NT2/D1 (cell line): ENCODE measurements at regions not wholly inside any gene's neighbourhood (a gene's known extent, or its start where the extent isn't known, plus 50 kb on each side); places are given as distances from the start of the nearest gene placed in this dataset.
"Not testable (repeated sequence)": the region's sequence is repeated elsewhere in the genome, so short reads cannot be mapped to it uniquely, and the experiment has no call there.

Experiments used
- DNase-seq: peaks from one replicate; pipeline ENCODE4 v3.0.0-alpha.2; 2011; ENCODE audit warnings: low read depth, low spot score
- H3K27me3 ChIP-seq: 2 replicates; pipeline ENCODE4 v1.6.0; 2011; ENCODE audit warnings: mild to moderate bottlenecking; ENCODE audit not compliant: insufficient read length, insufficient read depth
- H3K36me3 ChIP-seq: 2 replicates; pipeline ENCODE4 v1.6.1; 2011; ENCODE audit warnings: mild to moderate bottlenecking, low read length, mixed read lengths; ENCODE audit not compliant: insufficient read depth, insufficient read length
- H3K4me1 ChIP-seq: 2 replicates; pipeline ENCODE4 v1.5.1; 2011; ENCODE audit not compliant: insufficient read depth, insufficient read length
- H3K4me3 ChIP-seq: 2 replicates; pipeline ENCODE4 v1.5.1; 2011; ENCODE audit warnings: low read depth; ENCODE audit not compliant: insufficient read length
- H3K9ac ChIP-seq: 2 replicates; pipeline ENCODE4 v1.6.0; 2011; ENCODE audit warnings: low read depth; ENCODE audit not compliant: insufficient read length
- H3K9me3 ChIP-seq: 2 replicates; pipeline ENCODE4 v1.5.1; 2011; ENCODE audit warnings: mild to moderate bottlenecking, low read length; ENCODE audit not compliant: insufficient read depth

- not testable (repeated sequence) for DNase-seq, H3K4me1 ChIP-seq, H3K36me3 ChIP-seq, H3K4me3 ChIP-seq, H3K9me3 ChIP-seq, H3K9ac ChIP-seq
- peaks cover 16% of the 10 kb centered on the region for H3K27me3 ChIP-seq
Observed at GRCh38 chr9:43138909-43139308, 955.5 kb downstream of the SPATA31A6 start.

- not testable (repeated sequence) for H3K36me3 ChIP-seq, H3K9me3 ChIP-seq, DNase-seq, H3K4me1 ChIP-seq, H3K9ac ChIP-seq, H3K4me3 ChIP-seq
- peaks cover 16% of the 10 kb centered on the region for H3K27me3 ChIP-seq
Observed at GRCh38 chr9:43139349-43139748, 955.9 kb downstream of the SPATA31A6 start.

DNA sequence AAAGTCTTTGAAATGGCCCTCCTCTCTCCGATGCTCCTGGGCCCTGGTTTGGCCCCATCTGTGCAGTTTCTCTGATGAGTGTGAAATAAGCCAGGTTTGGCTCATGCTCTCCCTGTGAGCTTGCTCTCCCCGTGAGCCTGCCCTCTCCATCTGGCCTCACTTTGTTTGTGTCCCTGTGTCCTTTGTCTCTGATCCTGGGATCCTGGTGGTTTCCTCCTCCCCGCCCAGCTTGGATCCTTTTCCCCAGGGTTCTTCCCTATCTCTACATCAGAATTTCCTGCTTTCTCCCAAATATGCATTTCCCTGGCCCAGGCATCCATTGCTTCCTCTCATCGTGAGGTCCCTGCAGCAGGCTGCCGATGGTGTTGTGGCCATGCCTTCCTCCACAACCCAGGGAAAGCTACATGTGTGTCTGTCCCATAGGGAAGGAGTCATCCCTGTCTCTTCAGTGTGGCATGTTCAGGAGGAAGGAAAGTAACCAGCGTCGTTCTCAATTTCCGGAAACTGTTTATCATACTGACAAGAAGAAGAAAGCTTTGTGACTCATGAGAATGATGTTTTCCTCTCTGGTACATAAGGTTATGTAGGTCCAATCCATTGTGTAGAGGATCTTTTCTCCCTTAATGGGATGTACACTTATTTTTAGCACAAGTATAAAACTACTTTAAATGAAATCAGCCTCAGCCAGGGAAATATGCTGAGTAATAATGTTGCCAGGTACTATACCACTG, 956.6 kb downstream of the SPATA31A6 start:
- H3K27me3 ChIP-seq = peaks cover 16% of the 10 kb centered on the region
- H3K9ac ChIP-seq, H3K4me1 ChIP-seq, H3K4me3 ChIP-seq, DNase-seq, H3K9me3 ChIP-seq, H3K36me3 ChIP-seq: not testable (repeated sequence)
